SK-N-DZ (cell line): ENCODE measurements at regions not wholly inside any gene's neighbourhood (a gene's known extent, or its start where the extent isn't known, plus 50 kb on each side); places are given as distances from the start of the nearest gene placed in this dataset.

Experiments used
- DNase-seq: peaks from one replicate; pipeline ENCODE4 v3.0.0-alpha.2; 2015; ENCODE audit warnings: low spot score

DNA sequence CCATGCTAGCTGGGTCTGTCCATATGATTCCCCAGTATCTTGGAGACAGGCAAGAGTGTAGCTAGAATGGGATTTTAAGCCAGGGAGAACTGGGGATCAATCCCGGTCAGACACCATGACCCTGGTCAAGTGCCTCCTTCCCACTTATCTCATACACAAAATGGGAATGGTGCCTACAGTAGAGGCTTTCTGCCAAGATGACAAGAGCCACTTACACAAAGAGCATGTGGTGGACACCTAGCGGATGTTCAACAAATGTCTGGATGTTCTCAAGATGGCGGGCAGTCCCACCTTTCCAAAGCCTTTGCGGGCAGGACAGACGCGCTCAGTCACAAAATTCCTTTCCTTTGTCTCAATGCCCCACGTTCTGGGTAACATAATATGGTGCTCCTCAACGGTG lies 57.3 kb downstream of the MAF start:
- no peak for DNase-seq

GRCh38 chr16:79542237-79542774 lies 58.2 kb downstream of the MAF start:
- no peak for DNase-seq

- no peak for DNase-seq
These were observed 59.5 kb downstream of the MAF start for GRCh38 chr16:79540825-79541595.

DNA sequence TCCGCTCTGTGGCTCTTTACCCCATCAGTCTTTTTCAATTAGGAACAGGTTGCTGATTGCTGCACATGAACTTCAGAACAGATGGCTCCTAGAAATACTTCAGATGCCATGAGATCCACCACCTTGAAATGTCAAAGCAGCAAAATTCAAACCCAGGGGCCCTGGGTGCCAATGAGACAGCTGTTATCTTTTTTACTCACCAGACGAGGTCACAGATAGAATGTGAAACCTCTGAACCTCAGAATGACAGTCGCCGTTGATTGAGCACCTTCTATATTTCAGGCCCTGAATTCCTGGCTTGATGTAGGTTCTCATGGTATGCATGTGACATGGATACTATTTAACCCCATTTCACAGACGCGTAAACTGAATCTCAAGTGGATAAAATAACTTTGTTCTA lies 63.0 kb downstream of the MAF start:
- no peak for DNase-seq

GRCh38 chr16:79536958-79537357 lies 63.6 kb downstream of the MAF start:
- DNase-seq, result no peak

GRCh38 chr16:79535130-79535529 lies 65.4 kb downstream of the MAF start:
- no peak for DNase-seq

GRCh38 chr16:79534143-79534542 lies 66.4 kb downstream of the MAF start:
- DNase-seq, result no peak

DNA sequence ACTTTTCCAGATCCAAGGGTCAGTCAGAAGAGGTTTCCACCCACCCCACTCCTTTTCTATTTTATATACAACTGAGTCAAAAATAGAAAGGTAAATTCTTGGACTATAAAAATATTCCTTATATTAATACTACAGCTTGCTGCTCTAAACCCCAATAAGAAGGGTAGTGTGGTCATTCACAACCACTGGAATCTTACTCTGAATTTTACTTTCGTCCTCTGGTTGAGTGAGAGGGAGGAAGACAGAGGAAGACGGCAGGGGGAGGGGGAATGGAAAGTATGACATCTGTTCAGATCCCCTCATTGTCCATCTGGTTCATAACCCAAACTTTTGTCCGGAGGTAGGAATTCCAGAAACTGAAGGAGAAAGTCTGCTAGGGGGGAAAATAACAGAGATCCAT lies 67.2 kb downstream of the MAF start:
- DNase-seq, result no peak

- DNase-seq, result no peak
These were observed 67.8 kb downstream of the MAF start for GRCh38 chr16:79532785-79533184.

- no peak for DNase-seq
These were observed 68.3 kb downstream of the MAF start for GRCh38 chr16:79532273-79532672.

DNA sequence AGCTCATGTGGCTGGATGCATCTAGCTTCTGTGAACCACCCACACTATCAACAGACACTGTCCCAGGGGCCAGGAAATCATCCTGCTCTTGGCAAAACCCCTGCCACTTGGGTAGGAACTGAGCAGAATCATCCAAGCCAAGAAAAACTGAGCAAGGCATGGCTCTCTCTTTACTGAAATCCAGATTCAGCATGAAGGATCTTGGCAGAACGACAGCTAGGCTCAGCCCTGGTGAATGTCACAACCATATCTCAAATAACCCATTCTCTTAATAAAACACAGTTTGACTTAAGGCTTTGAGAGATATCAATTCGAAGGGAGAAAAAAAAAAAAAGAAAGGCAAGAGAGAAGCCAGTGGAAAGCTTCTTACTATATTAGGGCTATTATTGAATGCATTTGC lies 72.2 kb downstream of the MAF start:
- DNase-seq, result no peak

- no peak for DNase-seq
These were observed 76.6 kb downstream of the MAF start for GRCh38 chr16:79523971-79524370.

DNA sequence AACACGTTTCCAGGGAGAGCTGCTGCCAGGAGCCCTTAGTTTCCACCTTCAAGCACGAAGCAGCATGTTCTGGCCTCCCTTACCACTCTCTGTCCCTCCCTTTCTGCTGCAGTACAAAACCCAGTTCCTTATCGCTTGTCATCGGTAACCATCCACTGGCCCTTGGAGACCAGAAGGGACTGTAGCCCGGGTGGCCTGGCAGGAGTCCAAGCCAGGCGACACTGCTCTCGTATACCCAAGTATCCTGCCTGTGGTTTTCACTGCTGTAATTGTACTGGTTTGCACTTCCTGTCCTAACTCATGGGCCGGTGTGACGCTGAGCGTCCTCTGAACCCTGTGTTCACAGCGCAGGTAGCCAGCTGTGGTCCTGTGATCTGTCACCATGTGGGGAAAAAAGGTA lies 81.1 kb downstream of the MAF start:
- DNase-seq, result no peak

- no peak for DNase-seq
These were observed 83.4 kb downstream of the MAF start for GRCh38 chr16:79517156-79517555.

DNA sequence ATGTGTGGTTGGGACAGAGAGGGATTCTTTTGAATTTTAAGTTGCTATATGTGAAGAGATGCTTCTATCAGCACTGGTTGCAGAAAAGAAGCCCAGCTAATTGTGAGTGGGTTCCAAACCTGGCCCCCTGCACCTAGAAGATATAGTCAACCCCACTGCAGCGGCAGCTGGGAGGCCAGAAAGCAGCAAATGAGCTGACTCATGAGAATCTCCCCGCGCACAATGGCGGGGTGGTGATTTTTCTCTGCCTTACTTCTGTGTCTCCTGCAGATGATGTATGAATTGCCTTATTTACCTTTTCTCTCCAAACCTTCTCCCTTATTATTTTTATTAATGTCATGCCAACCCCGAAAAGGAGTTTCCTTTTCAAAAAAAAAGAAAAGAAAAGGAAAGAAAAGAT lies 89.7 kb downstream of the MAF start:
- DNase-seq, result no peak

- no peak for DNase-seq
These were observed 90.6 kb downstream of the MAF start for GRCh38 chr16:79509906-79510305.

DNA sequence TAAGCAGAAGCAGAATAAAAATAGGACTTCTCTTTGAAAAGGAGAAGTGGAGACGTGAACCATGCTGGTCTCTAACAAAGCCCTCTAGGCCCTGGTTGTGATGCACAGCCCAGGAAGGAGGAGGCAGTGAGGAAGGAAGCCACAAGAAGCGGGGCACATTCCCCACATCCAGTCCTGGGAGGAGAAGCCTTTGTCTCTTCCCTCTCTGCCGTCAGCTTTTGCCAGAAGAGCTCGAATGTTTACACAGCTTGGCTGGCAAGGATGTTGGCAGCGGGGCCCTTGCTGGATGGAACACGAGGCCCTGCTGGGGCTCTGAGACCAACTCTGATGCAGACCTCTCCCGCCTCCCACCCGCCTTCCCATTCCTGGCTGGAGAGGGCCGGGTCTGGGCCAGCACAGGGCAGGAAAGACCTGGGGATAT lies 91.3 kb downstream of the MAF start:
- DNase-seq, result no peak

- no peak for DNase-seq
These were observed 92.2 kb downstream of the MAF start for GRCh38 chr16:79508294-79508693.

DNA sequence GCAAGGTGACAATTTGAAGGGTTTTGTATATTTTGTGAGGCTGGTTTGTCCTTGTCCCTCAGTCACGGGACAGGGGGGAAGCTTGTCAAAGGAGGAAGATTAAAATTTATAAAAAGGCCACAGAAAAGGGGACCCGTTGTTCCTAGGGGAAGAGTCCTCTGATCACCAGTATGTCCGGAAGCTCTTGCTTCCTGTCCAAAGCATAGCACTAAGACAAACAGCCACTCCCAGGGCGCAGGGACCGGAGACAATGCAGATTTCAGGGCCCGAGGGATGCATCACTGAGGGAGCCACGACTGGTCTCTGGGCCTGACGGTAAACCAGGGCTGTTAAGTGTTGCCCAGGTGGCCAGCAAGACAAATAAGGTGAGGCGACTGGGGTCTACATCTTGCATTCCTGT lies 95.2 kb downstream of the MAF start:
- no peak for DNase-seq

DNA sequence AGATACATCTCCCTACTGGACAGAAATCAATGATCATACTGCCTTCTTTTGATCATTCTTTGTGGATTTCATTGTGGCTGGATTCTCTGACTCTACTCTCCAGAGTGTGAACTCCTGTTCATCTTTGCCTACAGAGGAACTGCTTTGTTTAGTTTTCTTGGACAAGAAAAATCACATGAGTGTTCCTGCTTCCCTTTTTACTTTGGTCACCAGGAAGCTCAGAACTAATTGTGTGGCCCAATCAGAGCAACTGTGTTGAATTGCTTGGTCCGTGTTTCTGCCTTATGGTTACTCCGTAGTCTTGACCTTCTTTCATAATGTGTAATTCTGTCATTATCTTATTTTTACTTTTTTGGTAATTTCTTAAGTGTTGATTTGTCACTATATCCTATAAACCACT lies 97.0 kb downstream of the MAF start:
- no peak for DNase-seq

GRCh38 chr16:79501446-79501845 lies 99.1 kb downstream of the MAF start:
- no peak for DNase-seq

DNA sequence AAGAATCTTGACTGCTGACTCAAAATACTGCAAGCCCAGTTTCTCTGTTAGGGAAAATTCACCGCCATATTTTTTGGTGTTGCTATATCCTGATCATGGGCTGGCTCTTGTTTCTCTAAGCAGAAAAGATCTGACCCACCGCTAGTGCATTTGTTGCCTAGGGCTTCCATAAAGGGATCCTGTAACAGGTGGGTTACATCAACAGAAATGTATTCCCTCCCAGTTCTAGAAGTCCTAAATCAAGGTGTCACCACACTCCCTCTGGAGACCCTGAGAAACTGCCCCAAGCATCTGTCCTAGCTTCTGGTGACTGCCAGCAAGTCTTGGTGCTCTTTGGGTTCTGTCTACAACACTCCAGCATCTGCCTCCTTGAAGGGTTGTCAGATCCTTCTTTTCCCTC lies 99.7 kb downstream of the MAF start:
- no peak for DNase-seq

- no peak for DNase-seq
These were observed 100.3 kb downstream of the MAF start for GRCh38 chr16:79500286-79500685.

DNA sequence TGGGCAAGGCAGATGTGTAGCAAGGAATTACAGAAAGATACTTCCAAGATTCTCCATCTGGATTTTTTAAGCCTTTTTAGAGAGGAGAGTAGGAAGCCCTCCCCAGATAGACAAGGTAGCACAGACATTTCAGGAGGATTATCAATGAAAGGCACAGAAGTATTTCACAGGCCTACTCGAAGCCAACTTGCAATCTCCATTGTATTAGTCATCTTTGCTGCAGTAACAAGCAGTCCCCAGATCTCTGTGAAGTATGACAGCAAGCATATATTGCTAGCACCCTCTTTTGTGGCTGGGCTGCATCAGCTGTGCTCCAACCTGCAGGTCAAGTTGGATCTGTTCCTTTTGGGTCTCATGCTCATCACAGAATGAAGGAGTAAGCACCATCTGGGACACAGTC lies 101.6 kb downstream of the MAF start:
- no peak for DNase-seq
